ENCODE measurements at regions not wholly inside any gene's neighbourhood (a gene's known extent, or its start where the extent isn't known, plus 50 kb on each side); places are given as distances from the start of the nearest gene placed in this dataset.
A peak's percentile ranks its signal among the peaks of the same experiment; 100 is the strongest.

GRCh38 chr12:98220636-98221035 is 294.8 kb upstream of the TMPO start:
- TF ChIP-seq CTCF (IDR thresholded peaks at IDR 0.05; ENCODE audit: extremely low read depth, insufficient read depth, missing control alignments): no peak

GRCh38 chr12:98221243-98221808 is 294.1 kb upstream of the TMPO start:
- in situ Hi-C loops (cut with MboI; ENCODE audit: low pct_unique_long_range_greater_than_20kb, low sequenced_read_pairs, unreplicated experiment): no loop called here
- no peak for DNase-seq (ENCODE audit: low spot score)
- no peak for TF ChIP-seq CTCF (IDR thresholded peaks at IDR 0.05; ENCODE audit: extremely low read depth, insufficient read depth, missing control alignments)

More at GRCh38 chr12:98220636-98221035, 294.8 kb upstream of the TMPO start:
- no peak for DNase-seq (ENCODE audit: low spot score)
- in situ Hi-C loops (cut with MboI; ENCODE audit: low pct_unique_long_range_greater_than_20kb, low sequenced_read_pairs, unreplicated experiment): no loop called here

- in situ Hi-C loops (cut with MboI; ENCODE audit: low pct_unique_long_range_greater_than_20kb, low sequenced_read_pairs, unreplicated experiment): no loop called here
- no peak for DNase-seq (ENCODE audit: low spot score)
- TF ChIP-seq CTCF (IDR thresholded peaks at IDR 0.05; ENCODE audit: extremely low read depth, insufficient read depth, missing control alignments): no peak
Observed at GRCh38 chr12:98222135-98222534, 293.3 kb upstream of the TMPO start.

- TF ChIP-seq CTCF (IDR thresholded peaks at IDR 0.05; ENCODE audit: extremely low read depth, insufficient read depth, missing control alignments): no peak
- DNase-seq (ENCODE audit: low spot score): peak; percentile 10
- in situ Hi-C loops (cut with MboI; ENCODE audit: low pct_unique_long_range_greater_than_20kb, low sequenced_read_pairs, unreplicated experiment): no loop called here
Observed at GRCh38 chr12:98224584-98225221, 290.7 kb upstream of the TMPO start.

GRCh38 chr12:98227162-98227561 is 288.2 kb upstream of the TMPO start:
- TF ChIP-seq CTCF (IDR thresholded peaks at IDR 0.05; ENCODE audit: extremely low read depth, insufficient read depth, missing control alignments): peak; percentile 44
- in situ Hi-C loops (cut with MboI; ENCODE audit: low pct_unique_long_range_greater_than_20kb, low sequenced_read_pairs, unreplicated experiment): no loop called here
- DNase-seq (ENCODE audit: low spot score): no peak

- TF ChIP-seq CTCF (IDR thresholded peaks at IDR 0.05; ENCODE audit: extremely low read depth, insufficient read depth, missing control alignments): no peak
- in situ Hi-C loops (cut with MboI; ENCODE audit: low pct_unique_long_range_greater_than_20kb, low sequenced_read_pairs, unreplicated experiment): no loop called here
- no peak for DNase-seq (ENCODE audit: low spot score)
Observed at GRCh38 chr12:98228683-98229539, 286.5 kb upstream of the TMPO start.

All from GM13977 (cell line).